ENCODE measurements at regions not wholly inside any gene's neighbourhood (a gene's known extent, or its start where the extent isn't known, plus 50 kb on each side); places are given as distances from the start of the nearest gene placed in this dataset.

GRCh38 chr6:94590416-94590815 is 986.9 kb upstream of the MANEA start:
- TF ChIP-seq POLR2A (IDR thresholded peaks at IDR 0.05) (no peak), CTCF (IDR thresholded peaks at IDR 0.05 in 4 of 5, conservative IDR thresholded peaks at IDR 0.05 in 1 of 5) (no peak)

Data from gastrocnemius medialis (tissue), 4 donors.